ENCODE measurements at regions not wholly inside any gene's neighbourhood (a gene's known extent, or its start where the extent isn't known, plus 50 kb on each side); places are given as distances from the start of the nearest gene placed in this dataset.

DNA sequence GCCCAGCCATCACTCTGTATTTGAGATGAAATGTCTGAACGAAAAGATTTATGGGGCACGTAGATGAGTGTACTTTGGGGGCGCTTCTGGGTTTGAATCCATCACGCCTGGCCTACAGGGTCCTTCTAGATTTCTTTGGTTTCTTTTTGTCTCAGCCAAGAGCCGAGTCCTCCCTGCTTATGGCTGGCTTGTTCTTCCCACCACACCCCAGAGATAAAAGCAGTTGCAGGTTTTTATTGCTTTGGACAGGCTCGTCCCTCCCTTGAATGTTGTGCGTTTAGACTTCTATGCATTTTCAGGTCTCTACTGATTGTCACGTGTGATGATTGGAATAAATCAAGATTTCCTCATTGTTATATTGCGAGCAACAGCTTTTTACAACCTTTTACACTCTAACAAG is 104.8 kb upstream of the CHRNA7 start:
- no peak for DNase-seq

DNA sequence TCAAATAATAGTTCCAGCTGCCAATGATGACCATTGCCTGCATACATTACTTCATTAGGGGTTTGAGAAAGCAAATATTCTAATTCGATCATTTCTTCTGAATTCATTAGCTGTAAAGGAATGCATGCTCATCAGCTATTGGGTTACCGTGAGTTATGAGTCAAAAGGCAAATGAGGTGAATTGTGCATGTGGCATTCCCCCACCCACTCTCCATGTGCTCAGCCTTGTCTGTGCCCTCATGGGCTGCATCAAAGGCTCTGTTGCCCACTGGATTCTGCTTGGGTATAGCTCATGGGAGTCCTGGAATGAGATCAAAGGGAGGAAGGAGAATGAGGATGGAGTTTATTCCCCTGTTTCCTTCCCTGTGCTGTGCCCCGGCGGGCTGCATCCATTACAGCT is 99.3 kb upstream of the CHRNA7 start:
- DNase-seq, result no peak

DNA sequence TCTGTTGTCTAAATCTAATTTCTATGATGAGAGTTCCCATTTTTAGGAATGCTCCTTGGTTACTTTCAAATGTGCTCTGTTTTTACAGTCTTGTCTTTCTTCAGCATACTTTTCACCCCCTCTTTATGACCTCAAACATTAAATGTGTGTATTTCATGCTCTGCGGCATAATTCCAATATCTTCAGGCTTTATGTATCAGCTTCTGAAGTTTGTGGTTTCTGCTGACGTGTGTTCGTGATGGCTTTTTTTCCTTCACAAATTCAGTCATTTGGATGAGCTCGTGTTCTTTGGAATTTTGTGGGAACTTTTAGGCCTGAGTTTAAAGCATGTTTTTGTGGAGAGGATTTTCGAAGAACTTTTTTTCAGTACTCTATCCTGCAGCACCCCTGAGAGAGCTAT is 97.7 kb upstream of the CHRNA7 start:
- DNase-seq, result no peak

DNA sequence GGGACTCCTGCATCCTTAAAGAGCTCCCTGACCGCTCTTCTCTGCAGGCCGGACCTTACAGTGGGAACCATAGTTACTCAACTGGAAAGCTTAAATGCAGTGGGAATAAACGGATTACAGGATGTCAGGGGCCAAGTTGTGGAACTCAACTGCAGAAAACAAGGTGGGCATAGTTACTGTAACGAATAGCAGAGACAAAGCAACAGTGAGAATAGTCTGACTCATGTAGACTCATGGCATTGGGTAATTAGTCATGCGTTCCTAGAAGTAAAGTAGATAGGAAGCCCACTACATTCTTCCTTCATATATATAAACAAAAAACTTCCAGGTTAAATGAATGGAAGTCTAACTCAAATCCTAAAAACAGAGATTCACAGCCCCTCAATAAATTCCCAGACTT is 95.5 kb upstream of the CHRNA7 start:
- no peak for DNase-seq

DNA sequence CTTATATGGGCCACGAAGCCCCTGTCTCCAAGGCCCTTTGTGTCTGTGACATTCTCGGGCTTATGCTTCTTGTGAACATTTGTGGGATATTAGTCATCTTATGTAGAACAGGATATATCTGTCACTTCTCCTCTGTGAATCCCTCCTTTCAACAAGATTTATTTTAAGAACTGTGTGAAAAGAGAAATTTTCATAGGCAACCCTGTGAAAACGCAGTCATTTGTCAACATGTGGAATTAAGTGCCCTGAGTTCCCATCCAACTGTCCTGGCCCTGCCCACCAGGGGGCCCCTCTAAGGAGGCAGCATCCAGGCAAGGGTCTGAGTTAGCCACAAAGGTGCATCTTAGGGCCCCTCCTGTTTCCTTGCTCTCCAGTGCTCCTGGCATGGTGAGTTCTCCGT is 76.8 kb upstream of the CHRNA7 start:
- DNase-seq, result no peak

DNA sequence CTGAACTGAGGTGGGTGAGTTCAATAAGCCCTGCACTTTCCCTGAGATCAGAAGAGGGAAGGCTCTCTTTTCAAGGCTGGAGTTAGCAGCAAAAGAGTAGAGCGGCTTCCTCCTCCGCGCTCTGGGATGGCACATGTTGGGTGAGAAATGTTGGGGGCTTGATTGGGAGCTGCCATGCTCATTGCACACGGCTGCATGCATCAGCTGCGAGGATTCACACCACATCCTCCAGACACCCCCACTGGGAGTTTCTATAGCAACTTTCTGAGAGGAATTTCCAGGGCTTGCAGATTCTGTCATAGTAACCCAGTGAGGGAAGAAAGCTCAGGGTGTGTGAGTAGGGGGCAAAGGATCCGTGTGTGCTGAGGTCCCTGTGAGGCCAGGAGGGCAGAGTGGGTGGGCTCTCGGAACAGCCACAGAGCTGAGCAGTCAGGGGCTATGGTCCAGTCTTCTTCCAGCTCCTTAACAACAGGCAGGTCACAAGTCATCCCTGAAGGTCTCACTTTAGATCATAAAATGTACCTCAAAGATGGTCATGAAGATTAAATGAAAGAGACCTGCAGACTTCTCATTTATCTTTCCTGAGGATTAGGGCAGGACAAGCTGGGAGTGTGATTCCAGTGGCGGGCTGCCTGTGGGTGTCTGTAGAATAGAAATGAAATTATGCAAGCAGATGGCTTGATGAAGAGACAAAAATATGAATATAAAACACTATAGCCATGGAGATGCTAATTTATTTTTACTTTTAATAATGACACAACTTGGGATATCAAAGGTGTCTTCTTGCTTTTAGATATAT is 75.7 kb upstream of the CHRNA7 start:
- DNase-seq, result no peak

DNA sequence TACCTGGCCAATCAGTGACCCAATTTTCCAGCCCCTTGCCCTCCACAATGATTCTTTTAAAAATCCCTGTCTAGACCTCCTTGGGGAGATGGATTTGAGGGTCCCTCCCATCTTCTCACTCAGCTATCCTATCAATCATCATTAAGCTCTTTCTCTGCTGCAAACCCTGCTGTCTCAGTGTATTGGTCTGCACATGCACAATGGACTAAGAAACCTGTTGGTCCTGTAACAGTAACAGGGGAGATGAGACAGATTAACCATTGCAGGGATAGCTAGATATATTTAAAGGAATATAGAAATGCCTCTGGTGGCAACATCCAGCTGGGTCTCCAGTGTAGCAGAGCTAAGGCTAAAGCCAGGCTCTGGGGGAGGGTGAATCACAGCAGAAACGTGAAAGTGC is 74.6 kb upstream of the CHRNA7 start:
- DNase-seq, result no peak

DNA sequence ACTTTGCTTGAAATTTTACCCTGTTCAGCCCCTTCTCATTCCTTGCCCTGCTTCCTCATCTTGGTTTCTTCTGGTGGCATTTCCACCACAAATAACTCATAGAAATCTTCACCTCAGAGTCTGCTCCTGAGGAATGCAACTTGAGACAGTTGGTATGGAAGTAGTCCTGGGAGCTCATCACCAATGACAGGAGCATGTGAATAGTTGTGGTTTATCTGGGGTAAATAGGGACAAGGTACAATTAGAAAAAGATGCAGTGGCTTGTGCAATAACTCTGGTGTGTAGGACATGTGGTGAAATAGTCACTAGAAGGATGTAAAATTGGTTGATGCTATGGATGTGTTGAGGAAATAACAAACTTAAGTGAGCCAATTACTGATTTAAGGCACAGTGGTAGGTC is 72.7 kb upstream of the CHRNA7 start:
- DNase-seq, result no peak

DNA sequence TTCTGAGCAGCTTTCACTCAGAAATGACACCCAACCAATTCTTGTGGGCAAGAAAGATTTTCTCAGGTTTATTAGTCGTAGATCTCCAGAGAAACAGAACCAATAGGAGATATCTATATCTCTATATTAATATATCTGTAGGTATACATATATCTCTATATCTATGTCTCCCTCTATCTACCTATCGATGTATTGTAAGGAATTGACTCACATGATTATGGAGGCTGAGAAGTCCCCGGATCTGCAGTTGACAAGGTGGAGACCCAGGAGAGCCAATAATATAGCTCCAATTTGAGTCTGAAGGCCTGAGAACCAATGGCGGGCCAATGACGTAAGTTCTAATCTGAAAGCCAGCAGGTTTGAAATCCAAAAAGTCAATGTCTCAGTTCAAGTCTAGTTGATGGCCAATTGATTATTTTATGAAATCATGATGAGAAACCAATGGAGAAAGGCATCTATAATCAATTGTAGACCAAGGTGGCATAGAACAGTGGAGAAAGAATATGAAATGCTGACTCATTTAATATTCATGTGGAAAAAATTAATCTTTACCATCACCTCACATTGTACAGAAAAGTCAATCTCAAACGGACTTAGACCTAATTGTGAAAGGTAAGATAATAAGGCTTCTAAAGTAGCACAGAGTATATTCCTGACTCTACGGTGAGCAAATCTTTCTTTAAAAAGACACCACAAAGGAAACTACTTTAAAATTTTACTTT is 65.6 kb upstream of the CHRNA7 start:
- DNase-seq, result no peak

DNA sequence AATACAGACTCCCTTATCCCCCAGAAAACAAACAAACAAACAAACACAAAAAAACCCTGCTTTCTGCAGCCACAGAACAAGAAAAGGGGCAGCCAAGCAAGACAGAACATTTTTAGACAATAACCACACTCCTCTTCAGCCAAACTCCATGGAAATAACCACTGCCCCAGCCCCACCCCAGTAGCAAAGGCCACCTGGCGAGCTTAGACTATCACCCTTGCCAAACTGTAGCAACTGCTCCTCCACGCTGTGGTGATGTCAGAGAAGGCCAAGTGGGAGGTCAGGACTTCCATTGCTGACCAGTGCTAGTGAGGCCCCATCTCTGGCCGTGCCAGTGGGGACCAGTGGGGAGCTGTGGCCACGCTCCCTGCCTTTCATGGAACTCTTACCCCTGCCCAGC is 60.3 kb upstream of the CHRNA7 start:
- DNase-seq, result no peak

DNA sequence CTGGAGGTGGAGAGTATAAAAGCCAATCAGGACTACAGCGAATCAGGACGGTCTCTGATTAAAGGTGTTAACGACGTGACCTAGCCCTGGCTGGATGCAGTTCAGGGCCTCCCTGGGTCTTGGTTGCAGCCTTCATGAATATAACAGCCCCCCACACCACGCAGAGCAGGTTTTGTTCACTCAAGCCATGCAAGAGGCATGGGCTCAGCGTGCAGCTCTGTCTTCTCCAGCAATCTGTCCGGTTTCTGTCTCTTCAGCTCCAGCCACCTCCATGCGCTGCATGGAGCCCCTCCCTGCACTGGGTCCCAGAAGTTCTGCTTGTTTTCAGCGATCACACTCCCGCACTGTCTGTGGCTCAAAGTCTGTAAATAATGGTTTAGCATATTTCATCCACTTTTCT is 57.1 kb upstream of the CHRNA7 start:
- DNase-seq, result no peak

DNA sequence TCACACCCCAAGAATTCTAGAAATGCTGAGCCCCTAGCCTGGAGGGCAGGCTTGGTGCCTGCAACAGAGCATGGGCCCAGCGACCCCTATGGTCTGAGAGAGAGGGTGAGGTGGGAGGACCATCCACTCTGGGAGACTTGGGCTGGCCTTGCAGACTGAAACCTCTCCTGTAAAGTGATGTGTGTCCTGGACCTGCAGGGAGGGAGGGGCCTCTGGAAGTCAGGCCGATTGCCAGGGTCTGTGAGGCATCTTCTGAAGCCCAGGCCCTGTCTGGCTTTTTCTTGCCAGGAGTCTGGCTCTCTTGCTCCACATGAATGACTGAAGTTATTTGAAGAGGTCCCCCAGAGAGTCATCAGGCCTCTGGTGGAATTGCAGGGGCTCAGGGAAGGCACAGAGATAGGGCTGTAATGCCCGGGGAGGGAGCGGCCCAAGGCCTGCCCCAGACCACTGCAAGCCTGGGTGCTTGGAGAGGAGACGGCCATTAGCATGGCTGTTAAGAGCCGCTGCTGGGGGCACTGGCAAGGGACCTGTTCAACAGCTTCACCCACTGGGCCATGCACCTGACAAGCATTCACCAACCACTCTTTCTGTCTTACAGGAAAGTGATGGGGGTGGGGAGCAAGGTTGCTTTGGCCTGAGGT is 56.0 kb upstream of the CHRNA7 start:
- DNase-seq, result no peak

DNA sequence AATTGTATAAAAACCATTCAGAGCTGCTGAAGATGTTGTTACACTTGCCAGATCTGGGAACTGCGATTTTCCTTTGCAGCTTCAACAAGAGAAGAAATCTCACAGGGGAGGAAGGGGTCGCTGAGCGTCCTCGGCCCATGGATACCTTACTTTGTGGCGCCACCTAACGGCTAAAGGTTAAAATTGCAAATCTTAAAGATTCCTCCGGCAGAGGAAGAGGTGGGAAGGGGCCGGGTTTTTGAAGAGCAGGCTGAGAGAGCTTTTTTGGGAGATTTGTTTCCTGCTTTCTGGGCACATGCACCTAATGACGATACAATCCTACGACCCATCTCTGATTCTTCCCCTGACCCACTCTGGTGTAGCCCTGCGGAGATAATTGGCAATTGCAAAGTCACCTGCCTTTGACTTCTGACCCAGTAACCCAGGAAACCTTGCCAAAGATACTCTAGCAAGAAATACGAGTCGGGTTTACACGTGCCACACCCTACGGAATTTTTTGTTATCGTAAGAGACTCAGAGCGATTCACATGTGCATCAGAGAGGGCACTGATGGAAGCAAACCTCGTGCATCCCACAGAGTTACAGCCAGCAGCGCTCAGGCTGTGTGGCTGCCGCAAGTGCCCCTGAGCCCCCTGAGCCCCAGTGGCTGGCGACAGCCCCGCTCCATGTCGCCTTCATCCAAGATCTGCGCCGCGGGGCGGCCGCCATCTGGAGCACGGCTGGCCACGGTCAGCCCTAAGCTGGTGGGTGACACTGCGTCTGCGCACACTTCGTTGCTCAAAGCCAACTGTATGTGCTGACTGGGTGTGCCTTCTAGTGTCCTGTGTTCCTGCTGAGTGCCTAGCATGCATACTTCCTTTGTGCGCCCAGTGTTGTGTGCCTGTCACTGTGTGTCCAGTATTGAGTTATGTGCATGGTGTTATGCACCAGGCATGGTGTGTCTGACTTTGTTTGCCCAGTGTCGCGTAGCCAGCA is 55.2 kb upstream of the CHRNA7 start:
- peak; percentile 27 for DNase-seq

DNA sequence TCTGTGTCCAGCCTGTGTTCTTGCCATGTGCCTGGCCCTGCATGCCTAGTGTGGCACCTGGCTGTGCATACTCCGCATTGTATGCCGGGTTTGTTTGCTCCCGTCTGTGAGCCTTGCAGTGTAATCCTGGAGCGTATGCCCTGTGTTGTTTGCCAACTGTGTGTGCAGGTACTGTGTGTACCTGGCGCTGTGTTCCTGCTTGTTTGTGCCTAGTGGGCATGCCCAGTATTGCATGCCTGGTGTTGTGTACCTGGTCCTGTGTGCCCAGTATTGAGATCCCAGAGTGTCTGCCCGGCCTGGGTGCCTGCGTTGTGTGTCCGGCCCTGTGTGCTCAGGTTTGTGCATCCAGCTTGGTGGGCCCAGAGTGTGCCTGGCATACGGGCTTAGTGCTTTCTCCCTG is 54.5 kb upstream of the CHRNA7 start:
- no peak for DNase-seq

DNA sequence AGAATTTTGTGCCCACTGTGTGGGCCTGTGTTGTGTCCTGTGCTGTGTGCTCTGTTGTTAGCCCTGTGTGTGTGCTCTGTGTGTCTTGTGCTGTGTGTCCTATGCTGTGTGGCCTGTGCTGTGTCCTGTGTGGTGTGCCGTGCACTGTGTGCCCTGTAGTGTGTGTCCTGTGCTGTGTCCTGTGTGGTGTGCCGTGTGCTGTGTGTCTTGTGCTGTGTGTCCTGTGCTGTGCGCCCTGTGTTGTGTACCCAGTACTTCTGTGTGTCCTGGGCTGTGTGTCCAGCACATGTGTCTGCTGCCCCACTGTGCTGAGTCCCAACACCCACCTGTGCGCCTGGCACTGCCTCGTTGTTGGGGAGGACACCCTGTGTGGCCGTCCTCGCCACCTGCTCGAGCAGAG is 53.2 kb upstream of the CHRNA7 start:
- no peak for DNase-seq

DNA sequence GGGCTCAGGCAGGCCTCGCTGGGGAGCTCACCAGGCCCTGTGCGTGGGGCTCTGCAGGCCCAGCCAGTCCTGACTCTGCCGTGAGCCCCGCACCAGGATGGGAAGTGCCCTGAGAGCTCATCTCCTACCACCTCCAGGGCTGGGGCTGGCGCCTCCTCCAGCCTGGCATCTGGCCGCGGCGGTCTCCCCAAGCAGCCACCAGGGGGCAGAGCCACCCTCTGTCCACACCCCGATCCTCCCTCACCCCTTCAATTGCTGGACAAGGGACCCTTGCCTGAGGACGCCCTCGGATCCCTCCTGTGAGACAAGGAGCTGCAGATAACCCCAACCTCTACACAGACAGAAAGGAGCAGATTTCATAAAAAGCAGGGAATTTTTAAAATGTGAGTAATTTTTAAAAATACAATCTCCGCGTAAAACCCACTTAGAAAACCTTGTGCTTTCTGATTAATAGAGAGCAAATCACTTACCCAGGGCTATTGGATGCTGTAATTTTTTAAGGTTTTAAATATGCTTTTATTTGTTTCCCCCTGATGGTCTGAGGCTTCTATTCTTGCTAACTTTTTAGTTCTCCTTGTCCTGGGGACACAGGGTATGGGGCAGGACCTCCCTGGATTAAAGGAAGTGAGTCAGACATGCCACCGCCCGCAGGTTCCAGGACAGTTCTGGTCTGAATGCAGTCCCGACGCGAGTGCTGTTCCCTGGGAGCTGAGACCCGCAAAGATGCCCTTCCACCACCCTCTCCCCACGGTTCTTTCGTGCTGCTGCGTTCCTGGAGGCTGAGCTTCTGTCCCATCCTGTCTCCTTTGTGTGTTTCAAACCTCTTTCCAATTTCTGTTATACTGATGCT is 52.3 kb upstream of the CHRNA7 start:
- peak; percentile 62 for DNase-seq

Measured in CD4-positive, alpha-beta T cell treated with Interleukin-6 for 4 hours (primary cell).